ENCODE measurements at regions not wholly inside any gene's neighbourhood (a gene's known extent, or its start where the extent isn't known, plus 50 kb on each side); places are given as distances from the start of the nearest gene placed in this dataset.
"Not testable (repeated sequence)": the region's sequence is repeated elsewhere in the genome, so short reads cannot be mapped to it uniquely, and the experiment has no call there.

GRCh38 chr19:29154163-29154562, 58.8 kb downstream of the UQCRFS1 start:
- DNase-seq = no peak

- DNase-seq = no peak
Measured at GRCh38 chr19:29145756-29146155, 67.2 kb downstream of the UQCRFS1 start.

- no peak for DNase-seq
Measured at GRCh38 chr19:29143183-29143582, 69.8 kb downstream of the UQCRFS1 start.

GRCh38 chr19:29139227-29139626, 73.7 kb downstream of the UQCRFS1 start:
- no peak for DNase-seq

GRCh38 chr19:29138206-29138605, 74.7 kb downstream of the UQCRFS1 start:
- DNase-seq = not testable (repeated sequence)

- no peak for DNase-seq
Measured at GRCh38 chr19:29131456-29131855, 81.5 kb downstream of the UQCRFS1 start.

GRCh38 chr19:29129148-29129547, 83.8 kb downstream of the UQCRFS1 start:
- DNase-seq = no peak

- no peak for DNase-seq
Measured at GRCh38 chr19:29128203-29128602, 84.7 kb downstream of the UQCRFS1 start.

GRCh38 chr19:29122185-29122584, 90.8 kb downstream of the UQCRFS1 start:
- no peak for DNase-seq

GRCh38 chr19:29121684-29122083, 91.3 kb downstream of the UQCRFS1 start:
- no peak for DNase-seq

- DNase-seq = no peak
Measured at GRCh38 chr19:29120466-29120865, 92.5 kb downstream of the UQCRFS1 start.

- DNase-seq = no peak
Measured at GRCh38 chr19:29119590-29119989, 93.4 kb downstream of the UQCRFS1 start.

- no peak for DNase-seq
Measured at GRCh38 chr19:29118389-29118788, 94.6 kb downstream of the UQCRFS1 start.

- no peak for DNase-seq
Measured at GRCh38 chr19:29117926-29118325, 95.0 kb downstream of the UQCRFS1 start.

- no peak for DNase-seq
Measured at GRCh38 chr19:29115181-29115580, 97.8 kb downstream of the UQCRFS1 start.

GRCh38 chr19:29113838-29114237, 99.1 kb downstream of the UQCRFS1 start:
- DNase-seq = no peak

- DNase-seq = no peak
Measured at GRCh38 chr19:29111576-29111975, 101.4 kb downstream of the UQCRFS1 start.

GRCh38 chr19:29107831-29108230, 105.1 kb downstream of the UQCRFS1 start:
- DNase-seq = no peak

- DNase-seq = no peak
Measured at GRCh38 chr19:29106346-29106885, 106.5 kb downstream of the UQCRFS1 start.

GRCh38 chr19:29105629-29106292, 107.2 kb downstream of the UQCRFS1 start:
- DNase-seq = no peak

- no peak for DNase-seq
Measured at GRCh38 chr19:29104605-29105241, 108.2 kb downstream of the UQCRFS1 start.

GRCh38 chr19:29098863-29099481, 114.0 kb downstream of the UQCRFS1 start:
- DNase-seq = no peak

- DNase-seq = no peak
Measured at GRCh38 chr19:29098091-29098490, 114.9 kb downstream of the UQCRFS1 start.

GRCh38 chr19:29096896-29097295, 116.1 kb downstream of the UQCRFS1 start:
- DNase-seq = no peak
